ENCODE measurements at regions not wholly inside any gene's neighbourhood (a gene's known extent, or its start where the extent isn't known, plus 50 kb on each side); places are given as distances from the start of the nearest gene placed in this dataset.
"Not testable (repeated sequence)": the region's sequence is repeated elsewhere in the genome, so short reads cannot be mapped to it uniquely, and the experiment has no call there.

- TF ChIP-seq SPI1 (IDR thresholded peaks at IDR 0.05; ENCODE audit: low read depth, low read length) (no peak), PAX5 (IDR thresholded peaks at IDR 0.05; ENCODE audit: insufficient read depth, low read length, severe bottlenecking) (no peak), POLR2A (IDR thresholded peaks at IDR 0.05; ENCODE audit: low read depth, low read length) (no peak), POU2F2 (IDR thresholded peaks at IDR 0.05; ENCODE audit: low read depth, low read length) (no peak), TAF1 (IDR thresholded peaks at IDR 0.05; ENCODE audit: low read depth, low read length) (no peak), POLR2AphosphoS5 (IDR thresholded peaks at IDR 0.05; ENCODE audit: low read depth, low read length) (no peak)
- DNase-seq (ENCODE audit: insufficient read length, low spot score) (no peak), FAIRE-seq (no peak)
These were observed 1574.2 kb downstream of the EFNB2 start for GRCh38 chr13:104961246-104961645.

GRCh38 chr13:104954210-104954609, 1581.3 kb downstream of the EFNB2 start:
- no peak for FAIRE-seq
- DNase-seq (ENCODE audit: insufficient read length, low spot score), result no peak
- no peak for TF ChIP-seq POLR2A (IDR thresholded peaks at IDR 0.05; ENCODE audit: low read depth, low read length)
- no peak for TF ChIP-seq POLR2AphosphoS5 (IDR thresholded peaks at IDR 0.05; ENCODE audit: low read depth, low read length)
- no peak for TF ChIP-seq PAX5 (IDR thresholded peaks at IDR 0.05; ENCODE audit: insufficient read depth, low read length, severe bottlenecking)
- no peak for TF ChIP-seq SPI1 (IDR thresholded peaks at IDR 0.05; ENCODE audit: low read depth, low read length)
- TF ChIP-seq TAF1 (IDR thresholded peaks at IDR 0.05; ENCODE audit: low read depth, low read length), result no peak
- TF ChIP-seq POU2F2 (IDR thresholded peaks at IDR 0.05; ENCODE audit: low read depth, low read length), result no peak

- no peak for TF ChIP-seq POLR2A (IDR thresholded peaks at IDR 0.05; ENCODE audit: low read depth, low read length)
- no peak for TF ChIP-seq TAF1 (IDR thresholded peaks at IDR 0.05; ENCODE audit: low read depth, low read length)
- no peak for DNase-seq (ENCODE audit: insufficient read length, low spot score)
- FAIRE-seq, result no peak
These were observed 1581.9 kb downstream of the EFNB2 start for GRCh38 chr13:104953588-104953987.

- DNase-seq (ENCODE audit: insufficient read length, low spot score), result no peak
- no peak for FAIRE-seq
- no peak for TF ChIP-seq POLR2AphosphoS5 (IDR thresholded peaks at IDR 0.05; ENCODE audit: low read depth, low read length)
- no peak for TF ChIP-seq SPI1 (IDR thresholded peaks at IDR 0.05; ENCODE audit: low read depth, low read length)
- no peak for TF ChIP-seq POU2F2 (IDR thresholded peaks at IDR 0.05; ENCODE audit: low read depth, low read length)
- no peak for TF ChIP-seq TAF1 (IDR thresholded peaks at IDR 0.05; ENCODE audit: low read depth, low read length)
- no peak for TF ChIP-seq POLR2A (IDR thresholded peaks at IDR 0.05; ENCODE audit: low read depth, low read length)
- no peak for TF ChIP-seq PAX5 (IDR thresholded peaks at IDR 0.05; ENCODE audit: insufficient read depth, low read length, severe bottlenecking)
These were observed 1585.4 kb downstream of the EFNB2 start for GRCh38 chr13:104949840-104950740.

GRCh38 chr13:104944176-104944575, 1591.3 kb downstream of the EFNB2 start:
- FAIRE-seq (no peak), DNase-seq (ENCODE audit: insufficient read length, low spot score) (no peak)
- TF ChIP-seq POLR2AphosphoS5 (IDR thresholded peaks at IDR 0.05; ENCODE audit: low read depth, low read length) (no peak), POU2F2 (IDR thresholded peaks at IDR 0.05; ENCODE audit: low read depth, low read length) (no peak), POLR2A (IDR thresholded peaks at IDR 0.05; ENCODE audit: low read depth, low read length) (no peak), SPI1 (IDR thresholded peaks at IDR 0.05; ENCODE audit: low read depth, low read length) (no peak), PAX5 (IDR thresholded peaks at IDR 0.05; ENCODE audit: insufficient read depth, low read length, severe bottlenecking) (no peak), TAF1 (IDR thresholded peaks at IDR 0.05; ENCODE audit: low read depth, low read length) (no peak)

- TF ChIP-seq POU2F2 (IDR thresholded peaks at IDR 0.05; ENCODE audit: low read depth, low read length), result no peak
- DNase-seq (ENCODE audit: insufficient read length, low spot score) (no peak), FAIRE-seq (no peak)
These were observed 1592.1 kb downstream of the EFNB2 start for GRCh38 chr13:104943331-104943730.

GRCh38 chr13:104937881-104938280, 1597.6 kb downstream of the EFNB2 start:
- TF ChIP-seq PAX5 (IDR thresholded peaks at IDR 0.05; ENCODE audit: insufficient read depth, low read length, severe bottlenecking), result no peak
- FAIRE-seq, result no peak
- DNase-seq (ENCODE audit: insufficient read length, low spot score), result no peak

GRCh38 chr13:104936304-104936703, 1599.2 kb downstream of the EFNB2 start:
- DNase-seq (ENCODE audit: insufficient read length, low spot score) (no peak), FAIRE-seq (no peak)
- TF ChIP-seq POLR2AphosphoS5 (IDR thresholded peaks at IDR 0.05; ENCODE audit: low read depth, low read length) (no peak), TAF1 (IDR thresholded peaks at IDR 0.05; ENCODE audit: low read depth, low read length) (no peak), POU2F2 (IDR thresholded peaks at IDR 0.05; ENCODE audit: low read depth, low read length) (no peak), SPI1 (IDR thresholded peaks at IDR 0.05; ENCODE audit: low read depth, low read length) (no peak), PAX5 (IDR thresholded peaks at IDR 0.05; ENCODE audit: insufficient read depth, low read length, severe bottlenecking) (no peak), POLR2A (IDR thresholded peaks at IDR 0.05; ENCODE audit: low read depth, low read length) (no peak)

GRCh38 chr13:104920513-104920912, 1614.9 kb downstream of the EFNB2 start:
- not testable (repeated sequence) for FAIRE-seq; DNase-seq (ENCODE audit: insufficient read length, low spot score)

- TF ChIP-seq SPI1 (IDR thresholded peaks at IDR 0.05; ENCODE audit: low read depth, low read length), result no peak
- no peak for TF ChIP-seq POLR2AphosphoS5 (IDR thresholded peaks at IDR 0.05; ENCODE audit: low read depth, low read length)
- no peak for TF ChIP-seq POU2F2 (IDR thresholded peaks at IDR 0.05; ENCODE audit: low read depth, low read length)
- TF ChIP-seq PAX5 (IDR thresholded peaks at IDR 0.05; ENCODE audit: insufficient read depth, low read length, severe bottlenecking), result no peak
- TF ChIP-seq TAF1 (IDR thresholded peaks at IDR 0.05; ENCODE audit: low read depth, low read length), result no peak
- no peak for TF ChIP-seq POLR2A (IDR thresholded peaks at IDR 0.05; ENCODE audit: low read depth, low read length)
- DNase-seq (ENCODE audit: insufficient read length, low spot score) (no peak), FAIRE-seq (no peak)
These were observed 1615.4 kb downstream of the EFNB2 start for GRCh38 chr13:104920091-104920490.

Data from GM12891 (cell line).